Esophagus muscularis mucosa (tissue), 4 donors: ENCODE measurements at regions not wholly inside any gene's neighbourhood (a gene's known extent, or its start where the extent isn't known, plus 50 kb on each side); places are given as distances from the start of the nearest gene placed in this dataset.

ENCODE experiments used
- DNase-seq: peaks from one replicate; pipeline ENCODE4 v3.0.0-alpha.2; 2017; ENCODE audit errors: extremely low spot score
- H3K27ac ChIP-seq, 4 donors: fragments of 200-600 bp; sonication (generic); replicated peaks in 1 of 4; 1 replicate in 3 of 4; 2 replicates in 1 of 4; pipeline ENCODE4 v1.5.1; 2016 to 2019; ENCODE audit warnings: mild to moderate bottlenecking in 1 of 4
- H3K27me3 ChIP-seq, 4 donors: fragments of 200-600 bp; sonication (generic); one replicate each; pipeline versions ENCODE4 v1.5.1 to v1.6.0; 2016 to 2019
- H3K36me3 ChIP-seq, 4 donors: fragments of 200-600 bp; sonication (generic); one replicate each; pipeline ENCODE4 v1.5.1; 2016 to 2019
- H3K4me1 ChIP-seq, 4 donors: fragments of 200-600 bp; sonication (generic); one replicate each; pipeline ENCODE4 v1.5.1; 2016 to 2019
- H3K4me3 ChIP-seq, 4 donors: fragments of 200-600 bp; sonication (generic); 1 replicate in 2 of 4; 2 replicates in 2 of 4; pipeline ENCODE4 v1.5.1; 2016 to 2019; ENCODE audit warnings: mild to moderate bottlenecking in 4 of 4, moderate library complexity in 1 of 4
- H3K9me3 ChIP-seq, 4 donors: fragments of 200-600 bp; sonication (generic); 1 replicate in 3 of 4; 2 replicates in 1 of 4; pipeline ENCODE4 v1.5.1; 2016 to 2019
- EP300 ChIP-seq: sonication (generic); formaldehyde crosslinking; IDR thresholded peaks from one replicate; pipeline ENCODE4 v1.6.1; 2017; ENCODE audit warnings: antibody characterized with exemption
- POLR2A ChIP-seq: fragments of 450-650 bp; IDR thresholded peaks from one replicate; pipeline ENCODE4 v1.6.1; 2017; ENCODE audit warnings: antibody characterized with exemption, moderate library complexity, mild to moderate bottlenecking, low read depth
- POLR2AphosphoS5 ChIP-seq, 2 donors: sonication (generic); formaldehyde crosslinking; IDR thresholded peaks; one replicate each; pipeline ENCODE4 v1.6.1; 2017; ENCODE audit warnings: antibody characterized with exemption in 2 of 2
- WGBS: methylation state at CpG from one replicate; pipeline ENCODE4 v1.1.5; 2018; 5-methylcytosine and 5-hydroxymethylcytosine counted together
- intact Hi-C: fragments of 100-400 bp; cut with DNase I; formaldehyde crosslinking; loops from one replicate; pipeline ENCODE4 v1.15.1; 2023
- TF ChIP-seq, protein P1 (sequence below), 3 experiments: fragments of 200-600 bp in 2 of 3; fragments of 450-650 bp in 1 of 3; sonication (generic) in 2 of 3; IDR thresholded peaks; one replicate each; pipeline ENCODE4 v1.5.1; 2017 to 2019; ENCODE audit warnings: antibody characterized with exemption in 3 of 3, mild to moderate bottlenecking in 2 of 3, moderate library complexity in 1 of 3

DNA sequence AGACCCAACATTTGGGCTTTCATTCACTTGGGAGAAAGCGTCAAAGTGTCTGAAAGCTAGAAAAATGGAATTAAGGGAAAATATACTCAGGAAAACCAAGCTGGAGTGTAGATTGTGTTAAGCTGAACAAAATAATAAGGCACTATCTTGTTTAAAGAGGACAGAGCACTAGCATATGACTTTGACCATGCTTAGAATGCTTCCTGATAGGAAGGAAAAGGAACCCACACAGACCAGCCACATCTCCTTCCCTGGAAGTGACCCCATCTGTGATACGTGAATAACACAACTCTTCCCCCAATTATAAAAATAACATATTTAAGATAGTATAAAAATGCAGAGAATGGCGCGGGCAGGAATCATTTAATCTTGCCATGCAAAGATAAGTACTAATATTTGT lies 94.7 kb upstream of the BCL2L14 start:
- DNase-seq: no peak
- WGBS: 61% methylated on average over 4 of the region's 4 CpGs

DNA sequence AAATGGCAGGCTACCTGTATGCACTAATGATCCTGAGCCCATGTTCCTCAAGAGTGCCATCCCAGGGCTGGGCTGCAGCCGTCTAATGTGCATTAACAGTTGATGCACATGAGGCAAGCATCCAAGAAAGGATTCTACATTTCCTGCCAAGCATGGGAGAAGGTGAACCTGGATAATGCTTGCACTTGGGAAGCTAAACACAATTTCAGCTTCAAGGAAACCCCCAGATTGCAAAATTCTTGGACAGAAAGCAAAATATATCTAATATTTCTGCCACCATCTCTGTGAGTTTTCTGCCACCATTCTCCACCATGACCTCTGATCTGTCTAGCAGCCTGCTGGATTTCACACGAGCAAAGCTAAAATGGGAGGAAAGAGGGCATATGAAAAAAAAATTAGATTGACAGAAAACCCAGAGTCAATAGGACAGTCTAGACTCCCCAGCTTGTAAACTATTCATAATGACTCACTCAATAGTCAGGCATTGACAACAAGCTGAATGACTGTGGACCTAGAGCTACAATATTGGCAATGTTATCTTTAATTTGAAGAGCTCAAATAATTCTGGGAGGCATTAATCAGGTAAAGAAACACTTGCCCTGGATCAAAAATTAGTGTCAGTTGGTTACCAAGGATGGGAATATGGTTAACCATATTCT lies 91.9 kb upstream of the BCL2L14 start:
- Histone ChIP-seq H3K4me3 (no peak overlapping the region), H3K36me3 (no peaks in the 10 kb centered on the region), H3K9me3 (no peaks in the 10 kb centered on the region), H3K4me1 (no peaks in the 10 kb centered on the region), H3K27ac (no peak overlapping the region), H3K27me3 (no peaks in the 10 kb centered on the region)
- DNase-seq: no peak
- intact Hi-C loops: no loop called here
- TF ChIP-seq POLR2A (no peak), EP300 (no peak), POLR2AphosphoS5 (IDR thresholded peaks at IDR 0.05) (no peak)
- TF ChIP-seq, protein P1, sequence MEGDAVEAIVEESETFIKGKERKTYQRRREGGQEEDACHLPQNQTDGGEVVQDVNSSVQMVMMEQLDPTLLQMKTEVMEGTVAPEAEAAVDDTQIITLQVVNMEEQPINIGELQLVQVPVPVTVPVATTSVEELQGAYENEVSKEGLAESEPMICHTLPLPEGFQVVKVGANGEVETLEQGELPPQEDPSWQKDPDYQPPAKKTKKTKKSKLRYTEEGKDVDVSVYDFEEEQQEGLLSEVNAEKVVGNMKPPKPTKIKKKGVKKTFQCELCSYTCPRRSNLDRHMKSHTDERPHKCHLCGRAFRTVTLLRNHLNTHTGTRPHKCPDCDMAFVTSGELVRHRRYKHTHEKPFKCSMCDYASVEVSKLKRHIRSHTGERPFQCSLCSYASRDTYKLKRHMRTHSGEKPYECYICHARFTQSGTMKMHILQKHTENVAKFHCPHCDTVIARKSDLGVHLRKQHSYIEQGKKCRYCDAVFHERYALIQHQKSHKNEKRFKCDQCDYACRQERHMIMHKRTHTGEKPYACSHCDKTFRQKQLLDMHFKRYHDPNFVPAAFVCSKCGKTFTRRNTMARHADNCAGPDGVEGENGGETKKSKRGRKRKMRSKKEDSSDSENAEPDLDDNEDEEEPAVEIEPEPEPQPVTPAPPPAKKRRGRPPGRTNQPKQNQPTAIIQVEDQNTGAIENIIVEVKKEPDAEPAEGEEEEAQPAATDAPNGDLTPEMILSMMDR (IDR thresholded peaks at IDR 0.05): no peak
- 77% methylated on average over 2 of the region's 2 CpGs for WGBS

More for the DNA sequence above, 94.7 kb upstream of the BCL2L14 start:
- no peaks in the 10 kb centered on the region for H3K27me3 ChIP-seq
- H3K27ac ChIP-seq: no peak overlapping the region
- H3K9me3 ChIP-seq: no peaks in the 10 kb centered on the region
- no peak for TF ChIP-seq POLR2A
- no peak for TF ChIP-seq EP300
- TF ChIP-seq, protein P1 (IDR thresholded peaks at IDR 0.05): no peak
- no peak for TF ChIP-seq POLR2AphosphoS5 (IDR thresholded peaks at IDR 0.05)
- H3K4me1 ChIP-seq: no peaks in the 10 kb centered on the region
- intact Hi-C loops: no loop called here
- no peak overlapping the region for H3K4me3 ChIP-seq
- no peaks in the 10 kb centered on the region for H3K36me3 ChIP-seq

DNA sequence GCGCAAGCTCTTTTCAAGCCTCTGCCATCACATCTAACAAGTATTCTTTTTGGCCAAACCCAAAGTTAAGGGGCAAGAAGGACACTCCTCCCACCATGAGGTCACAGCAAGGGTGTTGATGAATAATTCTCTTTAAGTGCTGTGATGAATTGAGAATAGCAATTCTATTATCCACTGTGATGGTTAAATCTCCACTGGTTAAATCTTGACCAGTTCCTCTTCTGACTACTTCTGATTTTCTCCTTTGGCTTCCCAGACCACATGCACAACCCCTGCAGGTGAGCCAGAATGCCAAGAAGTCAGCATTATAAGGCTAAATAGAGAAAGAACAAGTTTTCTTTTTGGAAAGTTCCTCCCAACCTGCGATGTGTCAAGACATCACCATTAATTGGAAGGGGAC lies 90.6 kb upstream of the BCL2L14 start:
- no peaks in the 10 kb centered on the region for H3K9me3 ChIP-seq
- H3K4me1 ChIP-seq: no peaks in the 10 kb centered on the region
- H3K4me3 ChIP-seq: no peak overlapping the region
- H3K27me3 ChIP-seq: no peaks in the 10 kb centered on the region
- intact Hi-C loops: no loop called here
- 86% methylated on average over 2 of the region's 2 CpGs for WGBS
- TF ChIP-seq POLR2A: no peak
- no peak for TF ChIP-seq EP300
- no peaks in the 10 kb centered on the region for H3K36me3 ChIP-seq
- DNase-seq: no peak
- H3K27ac ChIP-seq: no peak overlapping the region

DNA sequence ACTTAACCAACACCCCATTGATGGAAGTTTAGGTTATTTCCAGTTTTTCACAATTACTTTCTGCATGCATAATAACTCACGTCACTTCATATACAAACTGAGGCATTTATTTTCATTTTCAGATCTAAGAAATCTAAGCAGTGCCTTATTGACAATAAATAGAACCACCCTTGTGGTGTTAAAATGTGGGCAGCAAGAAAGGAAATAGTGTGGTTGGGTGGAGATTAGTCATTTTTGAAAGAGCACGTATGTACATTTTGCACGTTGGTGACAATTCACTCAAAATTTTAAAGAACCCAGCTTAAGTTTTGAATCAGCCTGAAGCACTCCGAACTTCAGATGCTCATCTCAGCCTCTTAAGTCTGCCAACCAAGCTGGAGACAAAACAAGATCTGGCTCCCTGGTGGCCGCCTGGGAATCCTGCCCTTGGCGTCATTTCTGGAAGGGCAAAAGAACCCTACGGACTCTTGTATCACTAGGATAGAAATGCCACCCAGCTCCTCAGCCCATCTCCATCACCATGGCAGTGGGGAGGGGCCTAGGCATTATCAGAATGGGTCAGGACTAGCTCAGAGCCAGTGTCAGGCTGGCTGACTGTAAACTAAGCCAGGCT lies 89.5 kb upstream of the BCL2L14 start:
- DNase-seq: no peak
- 83% methylated on average over 7 of the region's 7 CpGs for WGBS
- Histone ChIP-seq H3K9me3 (no peaks in the 10 kb centered on the region), H3K27me3 (no peaks in the 10 kb centered on the region), H3K4me3 (no peak overlapping the region), H3K27ac (no peak overlapping the region), H3K36me3 (no peaks in the 10 kb centered on the region), H3K4me1 (no peaks in the 10 kb centered on the region)
- no peak for TF ChIP-seq POLR2A
- TF ChIP-seq, protein P1 (IDR thresholded peaks at IDR 0.05): no peak
- no peak for TF ChIP-seq EP300
- no peak for TF ChIP-seq POLR2AphosphoS5 (IDR thresholded peaks at IDR 0.05)
- intact Hi-C loops: no loop called here

DNA sequence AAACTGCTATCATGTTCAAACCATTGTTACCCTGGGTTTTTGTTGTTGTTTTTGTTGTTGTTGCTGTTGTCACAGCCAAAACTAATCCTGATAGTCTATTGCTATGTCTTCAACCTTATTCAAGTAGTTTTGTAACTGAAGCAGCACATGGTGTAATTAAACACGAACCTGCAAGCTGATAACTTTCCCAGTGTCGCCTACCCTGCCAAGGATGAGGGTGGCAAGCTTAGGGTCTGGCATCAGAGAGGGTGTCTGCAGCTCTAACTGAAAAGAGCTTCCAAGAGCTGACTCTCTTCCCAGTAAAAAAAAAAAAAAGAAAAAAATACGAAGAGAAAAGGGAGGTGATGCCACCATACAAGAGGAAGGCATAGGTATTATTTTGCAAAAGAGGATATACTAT lies 86.3 kb upstream of the BCL2L14 start:
- Histone ChIP-seq H3K27ac (no peak overlapping the region), H3K4me3 (no peak overlapping the region), H3K27me3 (no peaks in the 10 kb centered on the region), H3K36me3 (no peaks in the 10 kb centered on the region), H3K9me3 (no peaks in the 10 kb centered on the region), H3K4me1 (no peaks in the 10 kb centered on the region)
- DNase-seq: no peak
- TF ChIP-seq POLR2A (no peak), EP300 (no peak), POLR2AphosphoS5 (IDR thresholded peaks at IDR 0.05) (no peak)
- TF ChIP-seq, protein P1 (IDR thresholded peaks at IDR 0.05): no peak
- WGBS: 89% methylated on average over 3 of the region's 3 CpGs
- intact Hi-C loops: no loop called here
